Coronary artery (tissue), 2 donors: ENCODE measurements at regions not wholly inside any gene's neighbourhood (a gene's known extent, or its start where the extent isn't known, plus 50 kb on each side); places are given as distances from the start of the nearest gene placed in this dataset.

Source experiments
- DNase-seq: peaks from one replicate; pipeline ENCODE4 v3.0.0-alpha.2; 2017; ENCODE audit warnings: low spot score
- H3K27ac ChIP-seq, 2 donors: fragments of 200-600 bp; sonication (generic); one replicate each; pipeline ENCODE4 v1.5.1; 2016 to 2019
- H3K4me3 ChIP-seq: fragments of 200-600 bp; sonication (generic); 2 replicates; pipeline ENCODE4 v1.5.1; 2016; ENCODE audit warnings: mild to moderate bottlenecking, moderate library complexity
- CTCF ChIP-seq: fragments of 200-600 bp; sonication (generic); IDR thresholded peaks from one replicate; pipeline ENCODE4 v1.5.1; 2019; ENCODE audit warnings: antibody characterized with exemption

- Histone ChIP-seq H3K27ac (no peak overlapping the region), H3K4me3 (no peak overlapping the region)
- TF ChIP-seq CTCF = no peak
- DNase-seq = no peak
Measured at GRCh38 chr4:3679851-3680311, 86.3 kb upstream of the ADRA2C start.

GRCh38 chr4:3679071-3679825 is 86.9 kb upstream of the ADRA2C start:
- DNase-seq = no peak
- TF ChIP-seq CTCF = no peak
- Histone ChIP-seq H3K27ac (no peak overlapping the region), H3K4me3 (no peak overlapping the region)

- TF ChIP-seq CTCF = no peak
- Histone ChIP-seq H3K4me3 (no peak overlapping the region), H3K27ac (no peak overlapping the region)
- DNase-seq = no peak
Measured at GRCh38 chr4:3677748-3678070, 88.5 kb upstream of the ADRA2C start.

GRCh38 chr4:3676907-3677747 is 89.1 kb upstream of the ADRA2C start:
- DNase-seq = no peak
- no peak overlapping the region for H3K27ac ChIP-seq
- H3K4me3 ChIP-seq = no peak overlapping the region
- TF ChIP-seq CTCF = no peak

- Histone ChIP-seq H3K27ac (no peak overlapping the region), H3K4me3 (no peak overlapping the region)
- DNase-seq = no peak
- TF ChIP-seq CTCF = no peak
Measured at GRCh38 chr4:3676196-3676595, 90.0 kb upstream of the ADRA2C start.

GRCh38 chr4:3675251-3676115 is 90.7 kb upstream of the ADRA2C start:
- Histone ChIP-seq H3K27ac (no peak overlapping the region), H3K4me3 (no peak overlapping the region)
- no peak for TF ChIP-seq CTCF
- no peak for DNase-seq
